Erythroblast (primary cell): ENCODE measurements at regions not wholly inside any gene's neighbourhood (a gene's known extent, or its start where the extent isn't known, plus 50 kb on each side); places are given as distances from the start of the nearest gene placed in this dataset.

ENCODE experiments used
- GATA1 ChIP-seq: IDR thresholded peaks from 2 replicates; pipeline ENCODE4 v1.6.1; 2011; ENCODE audit warnings: low read depth, mild to moderate bottlenecking, control low read depth, low read length, moderate library complexity
- POLR2A ChIP-seq: IDR thresholded peaks from 2 replicates; pipeline ENCODE4 v1.6.1; 2011; ENCODE audit warnings: mild to moderate bottlenecking, low read length

- TF ChIP-seq POLR2A (no peak), GATA1 (no peak)
Observed at GRCh38 chr7:32224276-32224675, 154.1 kb upstream of the PDE1C start.
